ENCODE measurements at regions not wholly inside any gene's neighbourhood (a gene's known extent, or its start where the extent isn't known, plus 50 kb on each side); places are given as distances from the start of the nearest gene placed in this dataset.

DNA sequence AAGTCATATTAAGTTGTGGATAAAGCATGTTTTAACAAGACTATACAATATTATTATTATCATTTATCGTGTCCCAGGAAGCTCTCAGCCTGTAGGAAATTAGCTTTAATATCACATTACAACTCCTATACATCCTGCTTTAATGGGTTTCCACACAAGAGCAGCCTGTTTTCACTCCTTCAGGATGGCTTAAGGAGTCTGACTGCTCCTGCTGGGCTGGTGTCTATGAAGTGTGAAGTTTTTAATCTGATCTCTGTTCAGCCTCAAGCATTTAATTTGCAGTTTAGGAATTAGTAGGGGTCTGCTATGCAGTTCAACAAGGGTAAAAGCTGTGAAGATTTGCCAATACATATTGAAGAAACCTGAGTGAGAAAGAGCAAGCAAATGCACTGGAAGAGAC lies 653.4 kb upstream of the LRRC4C start:
- no peak for TF ChIP-seq CTCF (IDR thresholded peaks at IDR 0.05)
- no peak for TF ChIP-seq EP300 (IDR thresholded peaks at IDR 0.05)
- no peak for TF ChIP-seq POLR2A (IDR thresholded peaks at IDR 0.05)
- TF ChIP-seq POLR2AphosphoS5 (IDR thresholded peaks at IDR 0.05) = no peak

Measured in gastroesophageal sphincter (tissue), 3 donors.